ENCODE measurements at regions not wholly inside any gene's neighbourhood (a gene's known extent, or its start where the extent isn't known, plus 50 kb on each side); places are given as distances from the start of the nearest gene placed in this dataset.

GRCh38 chr3:161713731-161714130, 217.1 kb downstream of the OTOL1 start:
- H3K27me3 ChIP-seq (ENCODE audit: insufficient read depth, low read length) = no peaks in the 10 kb centered on the region
- ATAC-seq (no peak), DNase-seq (ENCODE audit: low read depth, low spot score) (no peak)
- H2AFZ ChIP-seq (ENCODE audit: low read depth, low read length, poor library complexity, severe bottlenecking) = no peak overlapping the region
- BruUV-seq (replicated peaks) = no TSS peak
- intact Hi-C loops (cut with micrococcal nuclease) = no loop called here
- POLR2A ChIA-PET = no interaction called here
- no peaks in the 10 kb centered on the region for H3K36me3 ChIP-seq (ENCODE audit: control insufficient read depth in 1 of 2, insufficient read depth in 2 of 2, low read length in 2 of 2)
- H3K4me1 ChIP-seq (ENCODE audit: control insufficient read depth in 1 of 2, insufficient read depth in 2 of 2, low read length in 2 of 2) = no peaks in the 10 kb centered on the region
- TF ChIP-seq EZH2 (IDR thresholded peaks at IDR 0.05) (no peak), ZNF274 (IDR thresholded peaks at IDR 0.05; ENCODE audit: low read depth, low read length) (no peak), ZFX (IDR thresholded peaks at IDR 0.05) (no peak), SIN3A (IDR thresholded peaks at IDR 0.05; ENCODE audit: low read depth) (no peak), CTCF (IDR thresholded peaks at IDR 0.05 in 2 of 3, conservative IDR thresholded peaks at IDR 0.05 in 1 of 3; ENCODE audit: borderline replicate concordance in 1 of 3, insufficient read depth in 1 of 3, low read depth in 2 of 3, low read length in 2 of 3) (no peak), POLR2A (IDR thresholded peaks at IDR 0.05; ENCODE audit: borderline replicate concordance, extremely low read depth, insufficient read depth, insufficient read length) (no peak), JUND (IDR thresholded peaks at IDR 0.05) (no peak), EZH2phosphoT487 (IDR thresholded peaks at IDR 0.05; ENCODE audit: borderline replicate concordance) (no peak), CEBPB (IDR thresholded peaks at IDR 0.05; ENCODE audit: low read depth) (no peak), TCF7L2 (IDR thresholded peaks at IDR 0.05; ENCODE audit: borderline replicate concordance, extremely low read depth, insufficient read depth, insufficient read length) (no peak), ATF3 (IDR thresholded peaks at IDR 0.05) (no peak), SRF (IDR thresholded peaks at IDR 0.05; ENCODE audit: low read depth) (no peak), YY1 (IDR thresholded peaks at IDR 0.05; ENCODE audit: extremely low read depth, insufficient replicate concordance, low read depth, low read length) (no peak), MAX (IDR thresholded peaks at IDR 0.05) (no peak), RAD21 (IDR thresholded peaks at IDR 0.05; ENCODE audit: low read depth) (no peak)
- RAD21 ChIA-PET (ENCODE audit: low non-redundant PET in 1 of 2, low total read pairs in 2 of 2, uncharacterized antibody in 2 of 2, unreplicated experiment in 2 of 2) = no interaction called here
- H3K79me2 ChIP-seq (ENCODE audit: insufficient read depth, low read length) = no peaks in the 10 kb centered on the region
- no peaks in the 10 kb centered on the region for H3K9me3 ChIP-seq (ENCODE audit: control insufficient read depth in 1 of 2, insufficient read depth in 1 of 2, low read depth in 1 of 2, low read length in 2 of 2)
- H3K4me3 ChIP-seq (replicated peaks in 1 of 2; ENCODE audit: low read depth in 1 of 2, low read length in 2 of 2) = no peak overlapping the region
- no peak overlapping the region for H3K27ac ChIP-seq (ENCODE audit: low read depth, low read length)
- H3K9ac ChIP-seq (ENCODE audit: low read length) = no peak overlapping the region
- H4K20me1 ChIP-seq (ENCODE audit: insufficient read depth) = no peaks in the 10 kb centered on the region
- H3K9me2 ChIP-seq (ENCODE audit: insufficient read depth) = no peaks in the 10 kb centered on the region
- CTCF ChIA-PET = no interaction called here
- no peak overlapping the region for H3K4me2 ChIP-seq (ENCODE audit: low read length)

All from HCT116 (cell line).